ENCODE measurements at regions not wholly inside any gene's neighbourhood (a gene's known extent, or its start where the extent isn't known, plus 50 kb on each side); places are given as distances from the start of the nearest gene placed in this dataset.

GRCh38 chr9:108021096-108021710 is 531.6 kb upstream of the KLF4 start:
- Histone ChIP-seq H3K4me1 (ENCODE audit: control insufficient read depth, insufficient read depth, low read length) (peaks cover 9% of the 10 kb centered on the region), H3K4me3 (ENCODE audit: low read depth, low read length) (no peak overlapping the region), H3K27me3 (ENCODE audit: control insufficient read depth, insufficient read depth, low read length) (no peaks in the 10 kb centered on the region), H3K9ac (ENCODE audit: low read depth, low read length) (no peak overlapping the region), H3K36me3 (ENCODE audit: control insufficient read depth, insufficient read depth, low read length) (no peaks in the 10 kb centered on the region), H3K27ac (ENCODE audit: low read depth, low read length) (no peak overlapping the region), H3K9me3 (ENCODE audit: control insufficient read depth, insufficient read depth, low read length) (no peaks in the 10 kb centered on the region)

GRCh38 chr9:108019821-108020220 is 530.3 kb upstream of the KLF4 start:
- H3K4me3 ChIP-seq (ENCODE audit: low read depth, low read length): no peak overlapping the region
- H3K4me1 ChIP-seq (ENCODE audit: control insufficient read depth, insufficient read depth, low read length): peaks cover 9% of the 10 kb centered on the region
- no peaks in the 10 kb centered on the region for H3K9me3 ChIP-seq (ENCODE audit: control insufficient read depth, insufficient read depth, low read length)
- H3K27ac ChIP-seq (ENCODE audit: low read depth, low read length): no peak overlapping the region
- no peak overlapping the region for H3K9ac ChIP-seq (ENCODE audit: low read depth, low read length)
- H3K36me3 ChIP-seq (ENCODE audit: control insufficient read depth, insufficient read depth, low read length): no peaks in the 10 kb centered on the region
- H3K27me3 ChIP-seq (ENCODE audit: control insufficient read depth, insufficient read depth, low read length): no peaks in the 10 kb centered on the region

- Histone ChIP-seq H3K9me3 (ENCODE audit: control insufficient read depth, insufficient read depth, low read length) (no peaks in the 10 kb centered on the region), H3K27me3 (ENCODE audit: control insufficient read depth, insufficient read depth, low read length) (no peaks in the 10 kb centered on the region), H3K27ac (ENCODE audit: low read depth, low read length) (peak overlapping the region; percentile 4), H3K4me1 (ENCODE audit: control insufficient read depth, insufficient read depth, low read length) (peaks cover 9% of the 10 kb centered on the region), H3K9ac (ENCODE audit: low read depth, low read length) (no peak overlapping the region), H3K36me3 (ENCODE audit: control insufficient read depth, insufficient read depth, low read length) (no peaks in the 10 kb centered on the region), H3K4me3 (ENCODE audit: low read depth, low read length) (no peak overlapping the region)
Measured at GRCh38 chr9:108017671-108018070, 528.1 kb upstream of the KLF4 start.

GRCh38 chr9:108016446-108016845 is 526.9 kb upstream of the KLF4 start:
- H3K4me1 ChIP-seq (ENCODE audit: control insufficient read depth, insufficient read depth, low read length): peaks cover 9% of the 10 kb centered on the region

GRCh38 chr9:108015690-108016089 is 526.1 kb upstream of the KLF4 start:
- Histone ChIP-seq H3K27me3 (ENCODE audit: control insufficient read depth, insufficient read depth, low read length) (no peaks in the 10 kb centered on the region), H3K36me3 (ENCODE audit: control insufficient read depth, insufficient read depth, low read length) (no peaks in the 10 kb centered on the region), H3K9me3 (ENCODE audit: control insufficient read depth, insufficient read depth, low read length) (no peaks in the 10 kb centered on the region), H3K27ac (ENCODE audit: low read depth, low read length) (no peak overlapping the region), H3K4me1 (ENCODE audit: control insufficient read depth, insufficient read depth, low read length) (peaks cover 4% of the 10 kb centered on the region), H3K4me3 (ENCODE audit: low read depth, low read length) (no peak overlapping the region), H3K9ac (ENCODE audit: low read depth, low read length) (no peak overlapping the region)

More at GRCh38 chr9:108016446-108016845, 526.9 kb upstream of the KLF4 start:
- no peaks in the 10 kb centered on the region for H3K9me3 ChIP-seq (ENCODE audit: control insufficient read depth, insufficient read depth, low read length)
- H3K9ac ChIP-seq (ENCODE audit: low read depth, low read length): no peak overlapping the region
- no peak overlapping the region for H3K4me3 ChIP-seq (ENCODE audit: low read depth, low read length)
- no peaks in the 10 kb centered on the region for H3K36me3 ChIP-seq (ENCODE audit: control insufficient read depth, insufficient read depth, low read length)
- no peak overlapping the region for H3K27ac ChIP-seq (ENCODE audit: low read depth, low read length)
- no peaks in the 10 kb centered on the region for H3K27me3 ChIP-seq (ENCODE audit: control insufficient read depth, insufficient read depth, low read length)

GRCh38 chr9:108014353-108014752 is 524.8 kb upstream of the KLF4 start:
- Histone ChIP-seq H3K4me3 (ENCODE audit: low read depth, low read length) (no peak overlapping the region), H3K27ac (ENCODE audit: low read depth, low read length) (no peak overlapping the region), H3K4me1 (ENCODE audit: control insufficient read depth, insufficient read depth, low read length) (no peaks in the 10 kb centered on the region)

GRCh38 chr9:108012886-108013665 is 523.5 kb upstream of the KLF4 start:
- H3K9ac ChIP-seq (ENCODE audit: low read depth, low read length): no peak overlapping the region
- H3K4me3 ChIP-seq (ENCODE audit: low read depth, low read length): no peak overlapping the region
- no peaks in the 10 kb centered on the region for H3K4me1 ChIP-seq (ENCODE audit: control insufficient read depth, insufficient read depth, low read length)
- no peaks in the 10 kb centered on the region for H3K9me3 ChIP-seq (ENCODE audit: control insufficient read depth, insufficient read depth, low read length)
- no peak overlapping the region for H3K27ac ChIP-seq (ENCODE audit: low read depth, low read length)
- no peaks in the 10 kb centered on the region for H3K36me3 ChIP-seq (ENCODE audit: control insufficient read depth, insufficient read depth, low read length)
- no peaks in the 10 kb centered on the region for H3K27me3 ChIP-seq (ENCODE audit: control insufficient read depth, insufficient read depth, low read length)

More at GRCh38 chr9:108014353-108014752, 524.8 kb upstream of the KLF4 start:
- Histone ChIP-seq H3K36me3 (ENCODE audit: control insufficient read depth, insufficient read depth, low read length) (no peaks in the 10 kb centered on the region), H3K27me3 (ENCODE audit: control insufficient read depth, insufficient read depth, low read length) (no peaks in the 10 kb centered on the region), H3K9me3 (ENCODE audit: control insufficient read depth, insufficient read depth, low read length) (no peaks in the 10 kb centered on the region), H3K9ac (ENCODE audit: low read depth, low read length) (no peak overlapping the region)

GRCh38 chr9:108012405-108012804 is 522.8 kb upstream of the KLF4 start:
- Histone ChIP-seq H3K9ac (ENCODE audit: low read depth, low read length) (no peak overlapping the region), H3K9me3 (ENCODE audit: control insufficient read depth, insufficient read depth, low read length) (no peaks in the 10 kb centered on the region), H3K27ac (ENCODE audit: low read depth, low read length) (no peak overlapping the region), H3K4me3 (ENCODE audit: low read depth, low read length) (no peak overlapping the region), H3K4me1 (ENCODE audit: control insufficient read depth, insufficient read depth, low read length) (no peaks in the 10 kb centered on the region), H3K27me3 (ENCODE audit: control insufficient read depth, insufficient read depth, low read length) (no peaks in the 10 kb centered on the region), H3K36me3 (ENCODE audit: control insufficient read depth, insufficient read depth, low read length) (no peaks in the 10 kb centered on the region)

GRCh38 chr9:108003526-108003925 is 514.0 kb upstream of the KLF4 start:
- Histone ChIP-seq H3K9ac (ENCODE audit: low read depth, low read length) (no peak overlapping the region), H3K4me1 (ENCODE audit: control insufficient read depth, insufficient read depth, low read length) (peaks cover 8% of the 10 kb centered on the region), H3K9me3 (ENCODE audit: control insufficient read depth, insufficient read depth, low read length) (no peaks in the 10 kb centered on the region), H3K36me3 (ENCODE audit: control insufficient read depth, insufficient read depth, low read length) (no peaks in the 10 kb centered on the region), H3K4me3 (ENCODE audit: low read depth, low read length) (no peak overlapping the region), H3K27ac (ENCODE audit: low read depth, low read length) (no peak overlapping the region), H3K27me3 (ENCODE audit: control insufficient read depth, insufficient read depth, low read length) (no peaks in the 10 kb centered on the region)

- Histone ChIP-seq H3K4me1 (ENCODE audit: control insufficient read depth, insufficient read depth, low read length) (peaks cover 9% of the 10 kb centered on the region), H3K9ac (ENCODE audit: low read depth, low read length) (no peak overlapping the region), H3K27ac (ENCODE audit: low read depth, low read length) (no peak overlapping the region), H3K4me3 (ENCODE audit: low read depth, low read length) (no peak overlapping the region), H3K9me3 (ENCODE audit: control insufficient read depth, insufficient read depth, low read length) (no peaks in the 10 kb centered on the region), H3K27me3 (ENCODE audit: control insufficient read depth, insufficient read depth, low read length) (no peaks in the 10 kb centered on the region), H3K36me3 (ENCODE audit: control insufficient read depth, insufficient read depth, low read length) (no peaks in the 10 kb centered on the region)
Measured at GRCh38 chr9:108002371-108002956, 512.9 kb upstream of the KLF4 start.

GRCh38 chr9:108001237-108001636 is 511.7 kb upstream of the KLF4 start:
- Histone ChIP-seq H3K4me3 (ENCODE audit: low read depth, low read length) (no peak overlapping the region), H3K27me3 (ENCODE audit: control insufficient read depth, insufficient read depth, low read length) (no peaks in the 10 kb centered on the region), H3K4me1 (ENCODE audit: control insufficient read depth, insufficient read depth, low read length) (peaks cover 9% of the 10 kb centered on the region), H3K9me3 (ENCODE audit: control insufficient read depth, insufficient read depth, low read length) (no peaks in the 10 kb centered on the region), H3K27ac (ENCODE audit: low read depth, low read length) (no peak overlapping the region), H3K36me3 (ENCODE audit: control insufficient read depth, insufficient read depth, low read length) (no peaks in the 10 kb centered on the region), H3K9ac (ENCODE audit: low read depth, low read length) (no peak overlapping the region)

All from HUES48 (cell line).